ENCODE measurements at regions not wholly inside any gene's neighbourhood (a gene's known extent, or its start where the extent isn't known, plus 50 kb on each side); places are given as distances from the start of the nearest gene placed in this dataset.

DNA sequence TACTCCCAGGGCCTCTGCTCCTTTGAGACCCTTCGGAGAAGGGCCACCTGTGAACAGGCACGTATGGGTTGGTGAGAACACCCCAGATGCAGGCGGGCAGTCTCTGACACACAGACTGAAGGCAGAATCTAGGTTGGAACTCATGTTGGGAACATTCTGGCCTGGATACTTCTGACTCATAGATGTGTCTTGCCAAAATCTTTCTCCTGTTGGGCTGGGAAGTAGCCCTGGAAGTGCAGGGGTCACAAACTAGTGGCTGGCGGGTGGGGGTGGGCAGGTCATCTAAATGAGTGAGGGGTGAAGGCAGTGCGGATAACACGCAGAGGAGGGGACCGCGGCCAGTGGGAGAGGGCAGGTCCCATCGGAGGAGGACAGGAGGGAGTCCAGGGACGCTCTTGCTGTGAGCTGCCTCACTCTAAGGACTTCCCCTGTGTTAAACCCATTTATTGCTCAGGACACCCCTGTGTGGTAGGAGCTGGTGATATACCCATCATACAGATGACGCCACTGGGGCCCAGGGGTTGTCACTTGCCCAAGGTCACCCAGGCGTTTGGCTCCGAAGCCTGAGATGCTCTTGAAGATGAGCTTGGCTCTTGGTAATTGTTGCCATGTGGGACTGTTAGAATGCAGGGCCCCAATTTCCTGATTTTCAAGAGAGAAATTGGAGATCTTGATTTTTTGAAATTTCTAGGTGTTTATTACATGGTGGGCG, 181.0 kb downstream of the PTPRU start:
- TF ChIP-seq POLR2AphosphoS5 (IDR thresholded peaks at IDR 0.05) = no peak
- TF ChIP-seq CTCF (IDR thresholded peaks at IDR 0.05) = no peak
